ENCODE measurements at regions not wholly inside any gene's neighbourhood (a gene's known extent, or its start where the extent isn't known, plus 50 kb on each side); places are given as distances from the start of the nearest gene placed in this dataset.

DNA sequence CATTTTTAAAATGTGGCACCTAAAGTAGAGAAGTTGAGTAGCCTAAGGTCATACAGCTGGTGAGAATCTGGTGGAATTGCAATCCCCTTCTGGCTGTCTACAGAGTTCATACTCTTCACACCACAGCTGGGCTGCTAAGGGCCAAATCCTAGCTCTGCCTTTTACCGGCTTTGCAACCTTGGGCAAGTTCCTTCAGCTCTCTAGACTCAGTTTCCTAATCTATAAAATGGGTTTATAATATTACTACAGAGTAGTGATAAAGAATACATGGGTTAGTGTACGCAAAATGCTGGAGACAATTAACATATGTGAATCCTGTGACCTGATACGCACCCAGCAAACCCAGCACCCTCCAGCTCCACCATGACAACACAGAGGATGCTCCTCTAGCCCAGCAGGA, 298.2 kb upstream of the MAF start:
- H3K9me3 ChIP-seq (ENCODE audit: low read length) = no peaks in the 10 kb centered on the region
- H2AFZ ChIP-seq (ENCODE audit: low read length) = no peak overlapping the region
- intact Hi-C loops (cut with micrococcal nuclease) = no loop called here
- no peaks in the 10 kb centered on the region for H3K9me2 ChIP-seq (replicated peaks; ENCODE audit: low read length)
- no peaks in the 10 kb centered on the region for H4K20me1 ChIP-seq (ENCODE audit: low read length)
- ATAC-seq = no peak
- ChIA-PET CTCF (no interaction called here), POLR2A (ENCODE audit: unreplicated experiment) (no interaction called here)
- no peak overlapping the region for H3K27ac ChIP-seq (ENCODE audit: low read length)
- DNase-seq = no peak
- no peaks in the 10 kb centered on the region for H3K4me1 ChIP-seq (ENCODE audit: insufficient read depth, low read length)
- H3K4me2 ChIP-seq (ENCODE audit: low read length) = no peak overlapping the region
- no TSS peak for BruUV-seq (replicated peaks)
- no peak for TF ChIP-seq EZH2phosphoT487 (IDR thresholded peaks at IDR 0.05; ENCODE audit: borderline replicate concordance, low read length)
- TF ChIP-seq, protein P1, sequence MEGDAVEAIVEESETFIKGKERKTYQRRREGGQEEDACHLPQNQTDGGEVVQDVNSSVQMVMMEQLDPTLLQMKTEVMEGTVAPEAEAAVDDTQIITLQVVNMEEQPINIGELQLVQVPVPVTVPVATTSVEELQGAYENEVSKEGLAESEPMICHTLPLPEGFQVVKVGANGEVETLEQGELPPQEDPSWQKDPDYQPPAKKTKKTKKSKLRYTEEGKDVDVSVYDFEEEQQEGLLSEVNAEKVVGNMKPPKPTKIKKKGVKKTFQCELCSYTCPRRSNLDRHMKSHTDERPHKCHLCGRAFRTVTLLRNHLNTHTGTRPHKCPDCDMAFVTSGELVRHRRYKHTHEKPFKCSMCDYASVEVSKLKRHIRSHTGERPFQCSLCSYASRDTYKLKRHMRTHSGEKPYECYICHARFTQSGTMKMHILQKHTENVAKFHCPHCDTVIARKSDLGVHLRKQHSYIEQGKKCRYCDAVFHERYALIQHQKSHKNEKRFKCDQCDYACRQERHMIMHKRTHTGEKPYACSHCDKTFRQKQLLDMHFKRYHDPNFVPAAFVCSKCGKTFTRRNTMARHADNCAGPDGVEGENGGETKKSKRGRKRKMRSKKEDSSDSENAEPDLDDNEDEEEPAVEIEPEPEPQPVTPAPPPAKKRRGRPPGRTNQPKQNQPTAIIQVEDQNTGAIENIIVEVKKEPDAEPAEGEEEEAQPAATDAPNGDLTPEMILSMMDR (conservative IDR thresholded peaks at IDR 0.05; ENCODE audit: low read depth, low read length) = no peak
- TF ChIP-seq EZH2 (IDR thresholded peaks at IDR 0.05; ENCODE audit: low read length, unreplicated experiment) = no peak
- no peaks in the 10 kb centered on the region for H3K27me3 ChIP-seq (ENCODE audit: low read length)
- H3K4me3 ChIP-seq (ENCODE audit: low read length) = no peak overlapping the region
- no peaks in the 10 kb centered on the region for H3K36me3 ChIP-seq (ENCODE audit: low read depth, low read length)
- no peak overlapping the region for H3K9ac ChIP-seq (ENCODE audit: low read length)
- H3F3A ChIP-seq (ENCODE audit: low read length, unreplicated experiment) = no peaks in the 10 kb centered on the region
- no peaks in the 10 kb centered on the region for H3K79me2 ChIP-seq (ENCODE audit: low read length)

DNA sequence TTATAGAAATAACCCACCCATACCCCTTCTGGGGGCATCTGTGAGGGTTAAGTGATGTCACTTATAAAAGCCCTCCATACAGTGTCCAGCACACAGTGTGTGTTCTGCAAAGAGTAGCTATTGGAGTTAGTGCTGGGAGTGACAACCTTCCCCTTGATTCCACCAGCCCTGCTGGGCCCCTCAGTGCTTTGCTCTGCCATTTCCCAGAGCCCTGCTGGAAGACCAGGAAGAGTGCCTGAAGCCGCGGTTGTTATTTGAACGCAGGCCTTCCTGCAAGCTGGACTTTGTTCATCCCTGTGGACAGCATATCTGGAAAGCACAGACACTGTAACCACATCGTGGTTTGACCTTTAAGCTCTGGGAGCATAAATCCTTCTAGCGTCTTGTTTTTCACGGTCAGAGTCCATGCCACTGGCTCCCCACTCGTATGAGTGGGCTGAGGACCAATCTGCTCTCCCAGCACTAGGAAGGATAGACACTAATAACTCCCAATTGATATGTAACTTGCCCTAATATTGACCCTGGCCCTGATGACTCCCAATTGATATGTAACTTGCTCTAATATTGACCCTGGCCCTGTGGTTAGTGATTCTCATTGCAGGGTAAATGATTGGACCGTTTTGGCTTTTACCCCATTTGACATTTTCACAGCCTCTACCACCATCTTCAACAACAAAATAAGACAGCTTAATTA, 297.1 kb upstream of the MAF start:
- intact Hi-C loops (cut with micrococcal nuclease) = no loop called here
- H3K4me1 ChIP-seq (ENCODE audit: insufficient read depth, low read length) = no peaks in the 10 kb centered on the region
- no TSS peak for BruUV-seq (replicated peaks)
- CTCF ChIA-PET = no interaction called here
- H3K4me3 ChIP-seq (ENCODE audit: low read length) = no peak overlapping the region
- no peak overlapping the region for H3K4me2 ChIP-seq (ENCODE audit: low read length)
- no peak for DNase-seq
- no peak overlapping the region for H3K9ac ChIP-seq (ENCODE audit: low read length)
- H2AFZ ChIP-seq (ENCODE audit: low read length) = no peak overlapping the region
- no peaks in the 10 kb centered on the region for H3F3A ChIP-seq (ENCODE audit: low read length, unreplicated experiment)
- POLR2A ChIA-PET (ENCODE audit: unreplicated experiment) = no interaction called here
- H3K79me2 ChIP-seq (ENCODE audit: low read length) = no peaks in the 10 kb centered on the region
- no peaks in the 10 kb centered on the region for H3K27me3 ChIP-seq (ENCODE audit: low read length)
- no peak overlapping the region for H3K27ac ChIP-seq (ENCODE audit: low read length)
- TF ChIP-seq, protein P1 (conservative IDR thresholded peaks at IDR 0.05; ENCODE audit: low read depth, low read length) = no peak
- no peak for TF ChIP-seq EZH2 (IDR thresholded peaks at IDR 0.05; ENCODE audit: low read length, unreplicated experiment)
- no peak for TF ChIP-seq EZH2phosphoT487 (IDR thresholded peaks at IDR 0.05; ENCODE audit: borderline replicate concordance, low read length)
- H4K20me1 ChIP-seq (ENCODE audit: low read length) = no peaks in the 10 kb centered on the region
- no peak for ATAC-seq
- no peaks in the 10 kb centered on the region for H3K9me2 ChIP-seq (replicated peaks; ENCODE audit: low read length)
- no peaks in the 10 kb centered on the region for H3K9me3 ChIP-seq (ENCODE audit: low read length)
- no peaks in the 10 kb centered on the region for H3K36me3 ChIP-seq (ENCODE audit: low read depth, low read length)

DNA sequence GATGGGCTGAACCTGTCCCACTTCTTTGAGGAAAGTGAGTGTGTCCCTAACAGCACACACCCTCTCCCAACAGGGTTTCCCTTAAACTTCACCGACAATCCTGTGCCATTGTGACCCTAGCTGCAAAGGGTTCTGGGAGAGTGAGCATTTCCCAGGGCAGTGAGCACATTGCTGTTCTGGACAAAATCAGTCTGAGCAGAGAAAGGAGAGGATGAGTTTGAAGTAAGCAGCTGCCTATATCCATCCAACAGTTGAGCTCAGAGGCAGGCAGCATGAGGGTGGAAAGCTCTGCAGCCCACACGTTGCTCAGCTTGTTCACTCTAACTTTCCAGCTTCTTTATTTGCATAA, 296.5 kb upstream of the MAF start:
- no peaks in the 10 kb centered on the region for H3K9me3 ChIP-seq (ENCODE audit: low read length)
- no peaks in the 10 kb centered on the region for H3K9me2 ChIP-seq (replicated peaks; ENCODE audit: low read length)
- H3K4me2 ChIP-seq (ENCODE audit: low read length) = no peak overlapping the region
- BruUV-seq (replicated peaks) = no TSS peak
- POLR2A ChIA-PET (ENCODE audit: unreplicated experiment) = no interaction called here
- no peaks in the 10 kb centered on the region for H4K20me1 ChIP-seq (ENCODE audit: low read length)
- H3K9ac ChIP-seq (ENCODE audit: low read length) = no peak overlapping the region
- H3K79me2 ChIP-seq (ENCODE audit: low read length) = no peaks in the 10 kb centered on the region
- no peak overlapping the region for H3K27ac ChIP-seq (ENCODE audit: low read length)
- H3F3A ChIP-seq (ENCODE audit: low read length, unreplicated experiment) = no peaks in the 10 kb centered on the region
- H3K4me3 ChIP-seq (ENCODE audit: low read length) = no peak overlapping the region
- DNase-seq (no peak), ATAC-seq (no peak)
- no peak overlapping the region for H2AFZ ChIP-seq (ENCODE audit: low read length)
- no peaks in the 10 kb centered on the region for H3K36me3 ChIP-seq (ENCODE audit: low read depth, low read length)
- H3K4me1 ChIP-seq (ENCODE audit: insufficient read depth, low read length) = no peaks in the 10 kb centered on the region
- CTCF ChIA-PET = no interaction called here
- intact Hi-C loops (cut with micrococcal nuclease) = no loop called here
- TF ChIP-seq, protein P1 (conservative IDR thresholded peaks at IDR 0.05; ENCODE audit: low read depth, low read length) = no peak
- TF ChIP-seq EZH2 (IDR thresholded peaks at IDR 0.05; ENCODE audit: low read length, unreplicated experiment) = no peak
- no peak for TF ChIP-seq EZH2phosphoT487 (IDR thresholded peaks at IDR 0.05; ENCODE audit: borderline replicate concordance, low read length)
- no peaks in the 10 kb centered on the region for H3K27me3 ChIP-seq (ENCODE audit: low read length)

Measured in PC-3 (cell line).